DND-41 (cell line): ENCODE measurements at regions not wholly inside any gene's neighbourhood (a gene's known extent, or its start where the extent isn't known, plus 50 kb on each side); places are given as distances from the start of the nearest gene placed in this dataset.

ENCODE experiments used
- CTCF ChIP-seq: IDR thresholded peaks from 2 replicates; pipeline ENCODE4 v1.5.1; 2012; ENCODE audit warnings: borderline replicate concordance, low read length, moderate library complexity, mild to moderate bottlenecking; ENCODE audit not compliant: poor library complexity, severe bottlenecking; ENCODE audit errors: extremely low read depth
- EZH2 ChIP-seq: IDR thresholded peaks from 3 replicates; pipeline ENCODE4 v1.6.1; 2012; ENCODE audit warnings: borderline replicate concordance, low read depth, mild to moderate bottlenecking, moderate library complexity, low read length, inconsistent platforms; ENCODE audit not compliant: severe bottlenecking

- no peak for TF ChIP-seq CTCF
- no peak for TF ChIP-seq EZH2
These were observed 665.7 kb upstream of the ARPP21 start for GRCh38 chr3:34973586-34973985.
